ENCODE measurements at regions not wholly inside any gene's neighbourhood (a gene's known extent, or its start where the extent isn't known, plus 50 kb on each side); places are given as distances from the start of the nearest gene placed in this dataset.

- Histone ChIP-seq H3K27me3 (ENCODE audit: low read depth, low read length) (peaks cover 25% of the 10 kb centered on the region; the same call in 1 of the 2 replicates), H4K20me1 (ENCODE audit: insufficient read depth, low read length) (no peaks in the 10 kb centered on the region), H3K79me2 (ENCODE audit: low read length) (no peaks in the 10 kb centered on the region), H3K4me3 (ENCODE audit: low read length) (no peak overlapping the region), H3K9ac (ENCODE audit: low read length) (no peak overlapping the region), H3K27ac (ENCODE audit: low read length) (no peak overlapping the region), H3K4me1 (ENCODE audit: low read length) (peaks cover 31% of the 10 kb centered on the region), H2AFZ (ENCODE audit: low read depth, low read length) (no peak overlapping the region), H3K9me3 (ENCODE audit: insufficient read depth, low read length) (peaks cover 10% of the 10 kb centered on the region; the same call in 1 of the 2 replicates), H3K36me3 (replicated peaks; ENCODE audit: low read depth, low read length) (no peaks in the 10 kb centered on the region), H3K4me2 (ENCODE audit: low read length) (no peak overlapping the region)
- no peak for TF ChIP-seq EZH2phosphoT487 (IDR thresholded peaks at IDR 0.05; ENCODE audit: low read depth)
- TF ChIP-seq CTCF (IDR thresholded peaks at IDR 0.05; ENCODE audit: low read depth, low read length) = no peak
Measured at GRCh38 chr16:74075393-74075792, 221.2 kb upstream of the PSMD7 start.

GRCh38 chr16:74073456-74073855 is 223.2 kb upstream of the PSMD7 start:
- no peaks in the 10 kb centered on the region for H4K20me1 ChIP-seq (ENCODE audit: insufficient read depth, low read length)
- peaks cover 25% of the 10 kb centered on the region; the same call in 1 of the 2 replicates for H3K27me3 ChIP-seq (ENCODE audit: low read depth, low read length)
- peaks cover 10% of the 10 kb centered on the region; the same call in 1 of the 2 replicates for H3K9me3 ChIP-seq (ENCODE audit: insufficient read depth, low read length)
- H3K4me3 ChIP-seq (ENCODE audit: low read length) = no peak overlapping the region
- TF ChIP-seq EZH2phosphoT487 (IDR thresholded peaks at IDR 0.05; ENCODE audit: low read depth) = no peak
- no peak for TF ChIP-seq CTCF (IDR thresholded peaks at IDR 0.05; ENCODE audit: low read depth, low read length)
- H2AFZ ChIP-seq (ENCODE audit: low read depth, low read length) = no peak overlapping the region
- no peaks in the 10 kb centered on the region for H3K36me3 ChIP-seq (replicated peaks; ENCODE audit: low read depth, low read length)
- no peak overlapping the region for H3K9ac ChIP-seq (ENCODE audit: low read length)
- H3K4me1 ChIP-seq (ENCODE audit: low read length) = peaks cover 11% of the 10 kb centered on the region
- no peak overlapping the region for H3K4me2 ChIP-seq (ENCODE audit: low read length)
- no peak overlapping the region for H3K27ac ChIP-seq (ENCODE audit: low read length)
- H3K79me2 ChIP-seq (ENCODE audit: low read length) = no peaks in the 10 kb centered on the region

- Histone ChIP-seq H3K27ac (ENCODE audit: low read length) (no peak overlapping the region), H3K36me3 (replicated peaks; ENCODE audit: low read depth, low read length) (no peaks in the 10 kb centered on the region), H3K27me3 (ENCODE audit: low read depth, low read length) (0 out of 2 replicates have a peak, but pooled peaks cover 13% of the 10 kb centered on the region), H3K9ac (ENCODE audit: low read length) (no peak overlapping the region), H4K20me1 (ENCODE audit: insufficient read depth, low read length) (no peaks in the 10 kb centered on the region), H3K4me2 (ENCODE audit: low read length) (no peak overlapping the region), H2AFZ (ENCODE audit: low read depth, low read length) (no peak overlapping the region), H3K9me3 (ENCODE audit: insufficient read depth, low read length) (peaks cover 10% of the 10 kb centered on the region; the same call in 1 of the 2 replicates), H3K79me2 (ENCODE audit: low read length) (no peaks in the 10 kb centered on the region), H3K4me3 (ENCODE audit: low read length) (no peak overlapping the region), H3K4me1 (ENCODE audit: low read length) (peaks cover 6% of the 10 kb centered on the region)
- TF ChIP-seq CTCF (IDR thresholded peaks at IDR 0.05; ENCODE audit: low read depth, low read length) (no peak), EZH2phosphoT487 (IDR thresholded peaks at IDR 0.05; ENCODE audit: low read depth) (no peak)
Measured at GRCh38 chr16:74071996-74072535, 224.5 kb upstream of the PSMD7 start.

- Histone ChIP-seq H3K36me3 (replicated peaks; ENCODE audit: low read depth, low read length) (no peaks in the 10 kb centered on the region), H2AFZ (ENCODE audit: low read depth, low read length) (no peak overlapping the region), H3K4me2 (ENCODE audit: low read length) (no peak overlapping the region), H3K9me3 (ENCODE audit: insufficient read depth, low read length) (peaks cover 3% of the 10 kb centered on the region; the same call in 1 of the 2 replicates), H3K27me3 (ENCODE audit: low read depth, low read length) (peaks cover 23% of the 10 kb centered on the region), H4K20me1 (ENCODE audit: insufficient read depth, low read length) (no peaks in the 10 kb centered on the region), H3K79me2 (ENCODE audit: low read length) (no peaks in the 10 kb centered on the region), H3K9ac (ENCODE audit: low read length) (no peak overlapping the region), H3K27ac (ENCODE audit: low read length) (no peak overlapping the region), H3K4me3 (ENCODE audit: low read length) (no peak overlapping the region), H3K4me1 (ENCODE audit: low read length) (peaks cover 6% of the 10 kb centered on the region)
- TF ChIP-seq CTCF (IDR thresholded peaks at IDR 0.05; ENCODE audit: low read depth, low read length) (no peak), EZH2phosphoT487 (IDR thresholded peaks at IDR 0.05; ENCODE audit: low read depth) (no peak)
Measured at GRCh38 chr16:74070237-74070636, 226.4 kb upstream of the PSMD7 start.
